Duodenal mucosa (tissue), 2 donors: ENCODE measurements at regions not wholly inside any gene's neighbourhood (a gene's known extent, or its start where the extent isn't known, plus 50 kb on each side); places are given as distances from the start of the nearest gene placed in this dataset.
"Not testable (repeated sequence)": the region's sequence is repeated elsewhere in the genome, so short reads cannot be mapped to it uniquely, and the experiment has no call there.

Source experiments
- H3K27ac ChIP-seq: one replicate; pipeline ENCODE4 v1.7.0; 2013; ENCODE audit warnings: low read depth, low read length
- H3K27me3 ChIP-seq, 2 donors: one replicate each; pipeline ENCODE4 v1.7.0; 2013; ENCODE audit warnings: low read length in 2 of 2, control low read depth in 1 of 2; ENCODE audit not compliant: insufficient read depth in 2 of 2, control insufficient read depth in 1 of 2
- H3K36me3 ChIP-seq, 2 donors: one replicate each; pipeline ENCODE4 v1.7.0; 2013; ENCODE audit warnings: low read length in 2 of 2, control low read depth in 1 of 2; ENCODE audit not compliant: insufficient read depth in 2 of 2, control insufficient read depth in 1 of 2
- H3K4me1 ChIP-seq, 2 donors: one replicate each; pipeline ENCODE4 v1.7.0; 2013; ENCODE audit warnings: low read length in 2 of 2, control low read depth in 1 of 2; ENCODE audit not compliant: insufficient read depth in 2 of 2, control insufficient read depth in 1 of 2
- H3K4me3 ChIP-seq, 2 donors: one replicate each; pipeline ENCODE4 v1.7.0; 2013; ENCODE audit warnings: low read length in 2 of 2, low read depth in 1 of 2
- H3K9ac ChIP-seq, 2 donors: one replicate each; pipeline ENCODE4 v1.7.0; 2013; ENCODE audit warnings: low read length in 2 of 2, low read depth in 1 of 2
- H3K9me3 ChIP-seq, 2 donors: one replicate each; pipeline ENCODE4 v1.7.0; 2013; ENCODE audit warnings: low read length in 2 of 2, control low read depth in 1 of 2; ENCODE audit not compliant: control insufficient read depth in 1 of 2

DNA sequence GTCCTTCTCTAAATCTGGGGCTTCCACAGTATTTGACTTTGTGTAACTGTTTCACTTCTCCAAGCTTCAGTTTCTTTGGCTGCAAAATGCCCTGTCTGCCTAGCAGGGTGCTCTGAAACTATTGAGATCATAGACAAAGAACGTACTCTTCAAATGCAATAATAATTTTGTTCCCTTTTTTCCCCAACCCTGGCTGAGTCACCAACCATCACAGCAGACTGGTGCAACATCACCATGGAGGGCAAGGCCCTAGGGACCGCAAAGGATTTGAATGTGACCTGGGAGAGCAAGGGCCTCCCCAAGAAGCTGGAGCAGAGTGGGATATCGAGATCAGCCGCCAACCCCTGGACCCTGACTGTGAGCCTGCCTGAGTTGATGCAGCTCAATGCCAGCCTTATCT is 115.0 kb downstream of the FCRL5 start:
- no peak overlapping the region for H3K4me3 ChIP-seq
- no peaks in the 10 kb centered on the region for H3K9me3 ChIP-seq
- H3K4me1 ChIP-seq = no peaks in the 10 kb centered on the region
- H3K27me3 ChIP-seq = no peaks in the 10 kb centered on the region
- H3K9ac ChIP-seq = no peak overlapping the region
- H3K36me3 ChIP-seq = no peaks in the 10 kb centered on the region
- no peak overlapping the region for H3K27ac ChIP-seq

DNA sequence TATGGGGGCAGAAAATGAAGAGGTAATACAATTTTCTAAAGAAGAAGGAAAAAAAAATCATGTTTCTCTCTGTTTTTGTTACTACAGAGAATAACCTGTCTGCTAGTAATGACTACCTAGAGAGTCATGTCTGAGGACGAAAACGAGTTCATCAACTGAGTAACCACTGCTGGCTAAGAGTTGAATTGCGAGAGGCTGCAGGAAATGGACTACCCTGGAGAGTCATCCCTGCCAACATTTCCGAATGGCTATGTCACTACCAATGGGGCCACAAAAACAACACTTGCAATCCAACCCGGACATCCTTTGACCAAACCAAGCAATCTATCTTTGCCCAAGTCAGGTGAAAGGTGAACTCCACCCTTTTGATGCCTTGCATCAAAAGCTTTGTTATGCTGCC is 120.6 kb downstream of the FCRL5 start:
- H3K9ac ChIP-seq = no peak overlapping the region
- H3K4me1 ChIP-seq = no peaks in the 10 kb centered on the region
- H3K9me3 ChIP-seq = no peaks in the 10 kb centered on the region
- H3K27ac ChIP-seq = no peak overlapping the region
- H3K4me3 ChIP-seq = no peak overlapping the region
- no peaks in the 10 kb centered on the region for H3K27me3 ChIP-seq
- no peaks in the 10 kb centered on the region for H3K36me3 ChIP-seq

DNA sequence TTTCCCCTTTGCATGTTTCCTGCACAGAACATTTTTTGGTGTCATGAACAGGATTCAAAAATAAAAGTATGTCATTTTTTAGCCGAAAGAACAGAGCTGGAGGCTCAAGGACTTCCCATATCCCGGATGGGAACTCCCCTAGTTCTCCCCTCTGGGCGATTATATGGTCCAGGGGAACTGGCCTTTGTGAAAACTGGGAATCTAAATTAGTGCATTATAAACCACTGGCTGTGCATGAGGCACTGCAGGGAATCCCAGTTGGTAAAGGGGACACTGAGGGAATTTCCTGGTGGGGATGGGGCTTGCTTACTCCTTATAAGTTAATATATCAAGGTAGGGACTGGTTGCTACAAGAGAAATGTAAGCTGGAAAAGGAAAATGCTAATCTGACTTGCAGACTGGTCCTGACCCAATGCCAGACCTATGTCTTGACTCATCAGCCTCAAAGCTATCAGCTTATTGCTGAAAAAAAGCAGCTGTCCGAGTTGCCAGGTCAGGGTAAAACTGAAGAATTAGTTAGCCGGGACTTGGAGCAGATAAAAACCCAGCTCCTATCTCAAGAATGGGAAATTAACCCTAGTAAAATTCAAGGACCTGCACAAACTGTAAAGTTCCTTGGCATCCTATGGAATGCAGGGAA is 122.6 kb downstream of the FCRL5 start:
- H3K36me3 ChIP-seq = no peaks in the 10 kb centered on the region
- no peak overlapping the region for H3K9ac ChIP-seq
- H3K4me3 ChIP-seq = no peak overlapping the region
- no peak overlapping the region for H3K27ac ChIP-seq
- H3K9me3 ChIP-seq = no peaks in the 10 kb centered on the region
- no peaks in the 10 kb centered on the region for H3K27me3 ChIP-seq
- H3K4me1 ChIP-seq = no peaks in the 10 kb centered on the region

DNA sequence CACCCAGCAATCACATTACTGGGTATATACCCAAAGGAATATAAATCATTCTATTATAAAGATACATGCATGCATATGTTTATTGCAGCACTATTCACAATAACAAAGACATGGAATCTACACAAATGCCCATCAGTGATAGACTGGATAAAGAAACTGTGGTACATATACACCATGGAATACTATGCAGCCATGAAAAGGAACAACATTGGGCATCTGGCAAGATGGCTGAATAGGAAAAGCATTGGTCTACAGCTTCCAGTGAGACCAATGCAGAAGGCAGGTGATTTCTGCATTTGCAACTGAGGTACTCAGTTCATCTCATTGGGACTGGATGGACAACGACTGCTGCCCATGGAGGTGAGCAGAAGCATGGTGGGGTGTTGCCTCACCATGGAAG is 128.6 kb downstream of the FCRL5 start:
- H3K27ac ChIP-seq, H3K4me3 ChIP-seq, H3K9ac ChIP-seq, H3K9me3 ChIP-seq, H3K36me3 ChIP-seq, H3K4me1 ChIP-seq, H3K27me3 ChIP-seq: not testable (repeated sequence)

DNA sequence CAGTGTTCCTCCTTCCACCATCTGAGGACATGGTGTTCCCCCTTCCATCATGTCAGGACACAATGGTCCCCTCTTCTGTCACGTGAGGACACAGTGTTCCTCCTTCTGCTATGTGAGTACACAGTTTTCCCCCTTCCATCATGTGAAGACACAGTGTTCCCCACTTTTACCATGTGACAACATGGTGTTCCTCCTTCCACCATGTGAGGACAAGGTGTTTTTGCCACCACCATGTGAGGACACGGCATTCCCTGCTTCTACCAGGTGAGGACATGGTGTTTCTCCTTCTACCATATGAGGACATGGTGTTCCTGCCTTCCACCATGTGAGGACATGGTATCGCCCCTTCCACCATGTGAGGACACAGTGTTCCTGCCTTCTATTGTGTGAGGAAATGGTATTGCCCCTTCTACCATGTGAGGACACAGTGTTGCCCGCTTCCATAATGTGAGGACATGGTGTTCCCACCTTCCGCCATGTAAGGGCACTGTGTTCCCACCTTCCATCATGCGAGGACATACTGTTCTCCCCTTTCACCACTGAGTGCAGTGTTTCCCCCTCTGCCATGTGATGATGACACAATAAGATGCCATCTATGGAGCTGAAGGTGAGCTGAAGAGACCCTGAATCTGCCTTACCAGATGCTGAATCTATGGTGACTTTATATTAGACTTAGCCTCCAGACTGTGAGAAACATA is 132.3 kb downstream of the FCRL5 start:
- no peak overlapping the region for H3K27ac ChIP-seq
- H3K4me1 ChIP-seq = no peaks in the 10 kb centered on the region
- H3K9ac ChIP-seq = no peak overlapping the region
- no peak overlapping the region for H3K4me3 ChIP-seq
- no peaks in the 10 kb centered on the region for H3K9me3 ChIP-seq
- H3K36me3 ChIP-seq = no peaks in the 10 kb centered on the region
- H3K27me3 ChIP-seq = peaks cover 0 to under 1% of the 10 kb centered on the region in 2 donors

DNA sequence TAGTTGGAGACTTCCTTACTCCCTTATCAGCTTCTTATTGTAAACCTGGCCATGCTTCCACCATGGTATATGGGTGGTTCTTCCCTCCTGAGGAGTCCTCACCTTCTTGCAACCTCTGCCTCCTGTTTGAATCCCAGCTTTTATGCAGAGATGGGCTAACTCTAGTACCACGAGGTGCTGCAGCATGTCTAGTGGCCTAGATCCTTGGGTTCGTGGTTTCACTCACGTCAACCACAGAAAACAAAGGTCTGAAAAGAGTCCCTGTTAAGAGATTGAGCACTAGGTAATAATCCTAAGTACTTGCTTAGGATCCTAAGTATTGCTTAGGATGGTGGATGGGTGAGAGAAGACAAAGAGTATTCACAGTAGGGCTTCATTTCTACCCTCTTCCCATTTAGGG is 133.7 kb downstream of the FCRL5 start:
- Histone ChIP-seq H3K4me3 (no peak overlapping the region), H3K36me3 (no peaks in the 10 kb centered on the region), H3K9me3 (no peaks in the 10 kb centered on the region), H3K27me3 (peaks cover 0 to 5% of the 10 kb centered on the region in 2 donors), H3K4me1 (no peaks in the 10 kb centered on the region), H3K27ac (no peak overlapping the region), H3K9ac (no peak overlapping the region)

DNA sequence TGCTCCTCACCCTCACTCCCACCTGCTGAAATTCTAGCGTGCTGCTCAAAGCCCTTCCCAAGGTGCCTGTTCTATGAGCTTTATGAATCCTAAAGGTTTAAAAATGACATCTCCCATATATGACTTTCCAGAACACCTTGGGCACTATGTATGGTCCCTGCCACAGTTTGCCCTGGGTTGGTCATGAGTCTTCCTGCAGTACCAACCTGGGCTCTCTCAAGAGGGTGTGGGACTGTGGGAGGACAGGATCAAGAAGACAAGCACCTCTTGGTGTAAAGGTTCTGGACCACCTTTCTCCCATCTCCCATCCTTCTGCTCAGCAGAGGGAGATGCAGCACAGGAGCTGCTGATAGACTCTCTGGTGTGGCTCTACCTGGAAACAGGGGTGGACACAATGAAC is 134.1 kb downstream of the FCRL5 start:
- no peak overlapping the region for H3K9ac ChIP-seq
- no peak overlapping the region for H3K4me3 ChIP-seq
- no peaks in the 10 kb centered on the region for H3K9me3 ChIP-seq
- no peaks in the 10 kb centered on the region for H3K36me3 ChIP-seq
- H3K27me3 ChIP-seq = peaks cover 0 to 5% of the 10 kb centered on the region in 2 donors
- H3K4me1 ChIP-seq = no peaks in the 10 kb centered on the region
- no peak overlapping the region for H3K27ac ChIP-seq

DNA sequence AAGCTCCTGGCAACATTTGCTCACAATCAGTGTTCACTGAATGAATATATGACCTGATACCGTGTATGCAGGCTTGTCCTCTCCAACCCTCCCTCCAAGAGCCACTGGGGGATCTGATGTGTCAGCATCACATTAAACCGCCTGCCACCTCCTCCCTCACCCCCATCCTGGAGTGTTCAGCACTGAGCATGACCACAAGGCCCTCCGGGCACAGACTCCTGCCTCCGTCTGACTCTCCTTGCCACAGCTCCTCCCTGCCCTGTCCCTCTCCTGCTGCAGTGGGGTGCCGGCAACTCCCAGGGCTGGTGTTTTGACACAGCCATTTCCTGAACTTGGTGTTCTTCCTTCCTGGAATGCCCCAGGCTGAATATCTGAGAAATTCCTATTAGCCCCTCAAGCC is 136.7 kb downstream of the FCRL5 start:
- Histone ChIP-seq H3K4me3 (no peak overlapping the region), H3K27ac (no peak overlapping the region), H3K9ac (no peak overlapping the region), H3K27me3 (peaks cover 0 to 5% of the 10 kb centered on the region in 2 donors), H3K36me3 (no peaks in the 10 kb centered on the region), H3K4me1 (no peaks in the 10 kb centered on the region), H3K9me3 (no peaks in the 10 kb centered on the region)

DNA sequence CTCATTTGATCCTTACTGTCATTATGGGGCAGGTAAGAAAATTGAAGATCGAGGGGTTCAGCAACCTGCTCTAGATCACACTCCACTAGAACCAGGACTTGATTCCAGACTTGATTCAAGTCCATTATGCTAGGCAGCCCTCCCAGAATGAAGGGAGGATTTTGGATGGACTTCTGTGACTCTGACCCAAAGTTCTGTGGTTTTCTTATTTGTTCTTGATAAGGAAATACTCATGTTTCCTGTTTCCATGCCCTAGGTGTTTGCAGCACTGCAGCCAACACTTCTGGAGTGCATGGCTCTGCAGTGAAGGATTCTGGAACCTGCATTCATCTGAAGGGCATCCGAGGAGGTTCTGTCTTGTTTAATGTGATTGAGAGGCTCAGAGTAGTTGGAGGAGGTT is 140.0 kb downstream of the FCRL5 start:
- no peaks in the 10 kb centered on the region for H3K9me3 ChIP-seq
- H3K27ac ChIP-seq = no peak overlapping the region
- H3K9ac ChIP-seq = no peak overlapping the region
- no peaks in the 10 kb centered on the region for H3K4me1 ChIP-seq
- H3K27me3 ChIP-seq = peaks cover 0 to 5% of the 10 kb centered on the region in 2 donors
- no peak overlapping the region for H3K4me3 ChIP-seq
- no peaks in the 10 kb centered on the region for H3K36me3 ChIP-seq

DNA sequence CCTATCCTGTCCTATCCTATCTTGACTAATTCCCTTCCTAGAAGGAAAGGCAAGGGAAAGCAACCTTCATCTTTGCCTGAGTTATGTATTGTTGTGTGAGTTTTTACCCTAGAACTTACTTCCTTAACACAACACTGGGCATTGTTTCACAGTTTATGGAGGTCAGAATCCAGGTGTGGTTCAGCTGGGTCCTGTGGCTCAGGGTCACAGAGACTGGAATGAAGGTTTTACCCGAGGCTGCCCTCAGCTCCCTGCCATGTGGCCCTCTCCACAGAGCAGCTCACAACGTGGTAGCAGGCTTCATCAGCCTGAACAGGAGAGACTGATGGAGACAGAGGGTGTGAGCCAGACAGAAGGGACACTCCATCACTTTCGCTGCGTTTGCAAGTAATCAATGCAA is 140.5 kb downstream of the FCRL5 start:
- no peak overlapping the region for H3K27ac ChIP-seq
- H3K4me3 ChIP-seq = no peak overlapping the region
- H3K9me3 ChIP-seq = no peaks in the 10 kb centered on the region
- no peaks in the 10 kb centered on the region for H3K36me3 ChIP-seq
- peaks cover 0 to 5% of the 10 kb centered on the region in 2 donors for H3K27me3 ChIP-seq
- no peak overlapping the region for H3K9ac ChIP-seq
- H3K4me1 ChIP-seq = no peaks in the 10 kb centered on the region
